ENCODE measurements at regions not wholly inside any gene's neighbourhood (a gene's known extent, or its start where the extent isn't known, plus 50 kb on each side); places are given as distances from the start of the nearest gene placed in this dataset.

DNA sequence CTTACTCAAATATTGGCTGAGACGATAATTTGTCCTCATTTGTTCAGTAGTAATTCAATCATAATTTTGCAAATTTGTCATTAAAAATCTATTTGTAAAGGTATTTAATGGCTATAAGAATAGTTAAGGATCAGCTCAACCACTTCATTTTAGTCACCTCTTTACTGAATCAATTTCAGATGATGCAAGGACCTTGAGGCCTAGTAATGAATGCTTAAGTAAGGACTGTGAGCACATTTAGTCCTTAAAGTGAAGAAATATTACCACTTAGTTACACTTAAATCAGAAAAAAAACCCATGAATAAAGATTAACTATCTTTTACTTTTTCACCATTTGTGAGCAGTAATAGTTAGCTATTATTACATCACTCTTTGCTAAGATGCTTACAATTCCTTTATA is 778.9 kb downstream of the CCDC85A start:
- no peak for DNase-seq (ENCODE audit: low spot score)
- H3K9me3 Mint-ChIP-seq (ENCODE audit: low read depth), result peaks cover 10% of the 10 kb centered on the region
- TF ChIP-seq, protein P1, sequence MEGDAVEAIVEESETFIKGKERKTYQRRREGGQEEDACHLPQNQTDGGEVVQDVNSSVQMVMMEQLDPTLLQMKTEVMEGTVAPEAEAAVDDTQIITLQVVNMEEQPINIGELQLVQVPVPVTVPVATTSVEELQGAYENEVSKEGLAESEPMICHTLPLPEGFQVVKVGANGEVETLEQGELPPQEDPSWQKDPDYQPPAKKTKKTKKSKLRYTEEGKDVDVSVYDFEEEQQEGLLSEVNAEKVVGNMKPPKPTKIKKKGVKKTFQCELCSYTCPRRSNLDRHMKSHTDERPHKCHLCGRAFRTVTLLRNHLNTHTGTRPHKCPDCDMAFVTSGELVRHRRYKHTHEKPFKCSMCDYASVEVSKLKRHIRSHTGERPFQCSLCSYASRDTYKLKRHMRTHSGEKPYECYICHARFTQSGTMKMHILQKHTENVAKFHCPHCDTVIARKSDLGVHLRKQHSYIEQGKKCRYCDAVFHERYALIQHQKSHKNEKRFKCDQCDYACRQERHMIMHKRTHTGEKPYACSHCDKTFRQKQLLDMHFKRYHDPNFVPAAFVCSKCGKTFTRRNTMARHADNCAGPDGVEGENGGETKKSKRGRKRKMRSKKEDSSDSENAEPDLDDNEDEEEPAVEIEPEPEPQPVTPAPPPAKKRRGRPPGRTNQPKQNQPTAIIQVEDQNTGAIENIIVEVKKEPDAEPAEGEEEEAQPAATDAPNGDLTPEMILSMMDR (IDR thresholded peaks at IDR 0.05), result no peak
- H3K27me3 Mint-ChIP-seq (ENCODE audit: low read depth), result no peaks in the 10 kb centered on the region
- no peaks in the 10 kb centered on the region for H3K4me1 Mint-ChIP-seq (ENCODE audit: low read depth)
- no peak overlapping the region for H3K4me3 Mint-ChIP-seq (ENCODE audit: unreplicated experiment)
- H3K36me3 Mint-ChIP-seq (ENCODE audit: low read depth), result no peaks in the 10 kb centered on the region
- H3K27ac Mint-ChIP-seq (ENCODE audit: unreplicated experiment), result no peak overlapping the region

DNA sequence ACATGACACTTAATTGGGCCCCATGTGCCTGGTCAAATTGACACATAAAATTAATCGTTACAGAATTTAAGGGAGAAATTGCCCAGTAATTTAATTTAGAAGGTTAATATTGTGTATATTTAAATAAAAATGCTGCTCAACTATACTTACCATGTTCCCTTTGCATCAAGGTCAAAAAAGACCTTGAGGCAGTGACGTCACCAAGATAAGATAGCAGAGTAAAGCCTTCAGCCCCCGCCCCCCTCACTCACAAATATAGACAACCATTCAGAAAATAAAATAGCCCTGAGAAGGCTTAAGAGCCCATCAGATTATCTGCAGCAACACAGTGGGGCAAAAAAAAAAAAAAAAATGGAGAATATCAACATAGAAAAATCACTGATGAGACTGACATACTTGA is 785.7 kb downstream of the CCDC85A start:
- TF ChIP-seq, protein P1 (IDR thresholded peaks at IDR 0.05), result no peak
- peaks cover 15% of the 10 kb centered on the region for H3K9me3 Mint-ChIP-seq (ENCODE audit: low read depth)
- H3K4me3 Mint-ChIP-seq (ENCODE audit: unreplicated experiment), result no peak overlapping the region
- H3K27me3 Mint-ChIP-seq (ENCODE audit: low read depth), result no peaks in the 10 kb centered on the region
- H3K27ac Mint-ChIP-seq (ENCODE audit: unreplicated experiment), result no peak overlapping the region
- H3K4me1 Mint-ChIP-seq (ENCODE audit: low read depth), result no peaks in the 10 kb centered on the region
- H3K36me3 Mint-ChIP-seq (ENCODE audit: low read depth), result no peaks in the 10 kb centered on the region
- DNase-seq (ENCODE audit: low spot score), result no peak

DNA sequence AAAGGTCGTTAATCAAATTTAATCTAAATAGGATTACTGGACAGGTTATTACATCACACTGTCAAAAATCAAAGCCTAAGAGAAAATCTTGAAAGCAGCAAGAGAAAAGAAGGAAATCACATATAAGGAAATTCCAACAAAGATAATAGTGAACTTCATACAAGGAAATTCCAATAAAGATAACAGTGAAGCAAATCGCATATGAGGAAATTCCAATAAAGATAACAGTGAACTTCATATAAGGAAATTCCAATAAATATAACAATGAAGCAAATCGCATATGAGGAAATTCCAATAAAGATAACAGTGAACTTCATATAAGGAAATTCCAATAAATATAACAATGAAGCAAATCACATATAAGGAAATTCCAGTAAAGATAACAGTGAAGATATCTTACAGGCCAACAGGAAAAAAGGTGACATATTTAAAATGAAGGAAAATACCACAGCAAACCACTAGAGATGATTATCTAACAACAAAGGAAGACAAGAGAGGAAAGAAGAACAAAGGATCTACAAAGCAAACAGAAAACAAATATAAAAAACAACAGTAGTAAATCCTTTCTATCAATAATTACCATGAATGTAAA is 787.7 kb downstream of the CCDC85A start:
- Mint-ChIP-seq H3K36me3 (ENCODE audit: low read depth) (no peaks in the 10 kb centered on the region), H3K27me3 (ENCODE audit: low read depth) (no peaks in the 10 kb centered on the region), H3K4me1 (ENCODE audit: low read depth) (no peaks in the 10 kb centered on the region), H3K4me3 (ENCODE audit: unreplicated experiment) (no peak overlapping the region), H3K9me3 (ENCODE audit: low read depth) (peaks cover 15% of the 10 kb centered on the region), H3K27ac (ENCODE audit: unreplicated experiment) (no peak overlapping the region)
- no peak for DNase-seq (ENCODE audit: low spot score)
- TF ChIP-seq, protein P1 (IDR thresholded peaks at IDR 0.05), result no peak

DNA sequence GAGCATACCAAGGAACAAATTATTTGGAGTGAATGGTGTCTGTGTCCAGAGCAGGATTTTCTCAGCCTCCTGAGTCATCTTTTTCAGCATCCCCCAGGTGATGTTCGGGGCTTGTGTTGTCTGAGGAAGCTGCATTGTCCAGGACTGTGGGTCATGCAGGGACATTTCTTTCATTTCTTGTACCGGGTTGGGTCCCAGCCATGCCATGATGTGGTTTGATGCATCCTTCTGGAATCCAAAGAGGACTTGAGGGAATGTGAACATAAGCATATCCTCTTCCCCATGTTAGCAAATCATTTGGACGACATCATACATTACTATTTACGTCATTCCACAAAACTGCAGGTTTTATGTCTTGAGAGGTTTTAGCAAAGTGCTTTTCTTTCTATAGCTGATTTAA is 797.8 kb downstream of the CCDC85A start:
- peaks cover 34% of the 10 kb centered on the region for H3K9me3 Mint-ChIP-seq (ENCODE audit: low read depth)
- no peaks in the 10 kb centered on the region for H3K4me1 Mint-ChIP-seq (ENCODE audit: low read depth)
- H3K27ac Mint-ChIP-seq (ENCODE audit: unreplicated experiment), result no peak overlapping the region
- no peaks in the 10 kb centered on the region for H3K36me3 Mint-ChIP-seq (ENCODE audit: low read depth)
- TF ChIP-seq, protein P1 (IDR thresholded peaks at IDR 0.05), result no peak
- H3K27me3 Mint-ChIP-seq (ENCODE audit: low read depth), result no peaks in the 10 kb centered on the region
- no peak for DNase-seq (ENCODE audit: low spot score)
- H3K4me3 Mint-ChIP-seq (ENCODE audit: unreplicated experiment), result no peak overlapping the region

DNA sequence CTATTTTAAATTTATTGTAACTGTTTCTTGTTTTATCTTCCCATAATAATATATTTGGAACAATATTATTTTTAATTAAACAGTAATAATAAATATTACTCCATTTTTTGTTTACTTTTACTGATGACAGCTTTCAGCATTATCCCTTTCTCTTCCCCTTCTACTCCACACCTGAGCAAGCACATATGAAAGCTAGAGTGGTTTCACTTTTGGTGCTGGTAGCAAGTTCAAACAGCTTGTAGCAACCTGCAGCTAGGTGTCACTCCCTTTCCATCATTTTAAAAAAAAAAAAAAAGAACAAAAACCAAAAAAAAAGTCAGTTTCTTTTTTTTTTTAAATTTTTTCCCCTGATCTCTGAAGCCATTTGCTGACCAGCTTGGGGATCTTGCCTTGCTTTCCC is 801.8 kb downstream of the CCDC85A start:
- no peak for DNase-seq (ENCODE audit: low spot score)
- Mint-ChIP-seq H3K27me3 (ENCODE audit: low read depth) (no peaks in the 10 kb centered on the region), H3K36me3 (ENCODE audit: low read depth) (no peaks in the 10 kb centered on the region), H3K4me3 (ENCODE audit: unreplicated experiment) (no peak overlapping the region), H3K9me3 (ENCODE audit: low read depth) (peaks cover 18% of the 10 kb centered on the region), H3K27ac (ENCODE audit: unreplicated experiment) (no peak overlapping the region), H3K4me1 (ENCODE audit: low read depth) (no peaks in the 10 kb centered on the region)
- TF ChIP-seq, protein P1 (IDR thresholded peaks at IDR 0.05), result no peak
